Glutamatergic neuron (in vitro differentiated cells): ENCODE measurements at regions not wholly inside any gene's neighbourhood (a gene's known extent, or its start where the extent isn't known, plus 50 kb on each side); places are given as distances from the start of the nearest gene placed in this dataset.
A peak's percentile ranks its signal among the peaks of the same experiment; 100 is the strongest.
"Not testable (repeated sequence)": the region's sequence is repeated elsewhere in the genome, so short reads cannot be mapped to it uniquely, and the experiment has no call there.

Source experiments
- DNase-seq: peaks from one replicate; pipeline ENCODE4 v3.0.0; 2022
- H3K27ac Mint-ChIP-seq: one replicate; pipeline ENCODE4 v1.8.0; 2020; ENCODE audit warnings: mild to moderate bottlenecking, mixed read lengths, inconsistent platforms; ENCODE audit not compliant: unreplicated experiment
- H3K27me3 Mint-ChIP-seq: one replicate; pipeline ENCODE4 v1.8.0; 2020; ENCODE audit warnings: mild to moderate bottlenecking, moderate library complexity, mixed read lengths, inconsistent platforms; ENCODE audit not compliant: unreplicated experiment
- H3K36me3 Mint-ChIP-seq: one replicate; pipeline ENCODE4 v1.8.0; 2020; ENCODE audit warnings: mild to moderate bottlenecking, mixed read lengths, inconsistent platforms; ENCODE audit not compliant: unreplicated experiment
- H3K4me1 Mint-ChIP-seq: one replicate; pipeline ENCODE4 v1.8.0; 2020; ENCODE audit warnings: mild to moderate bottlenecking, low read depth, mixed read lengths, inconsistent platforms; ENCODE audit not compliant: unreplicated experiment
- H3K4me3 Mint-ChIP-seq: one replicate; pipeline ENCODE4 v1.8.0; 2020; ENCODE audit warnings: mild to moderate bottlenecking, mixed read lengths, inconsistent platforms; ENCODE audit not compliant: unreplicated experiment
- H3K9me3 Mint-ChIP-seq: one replicate; pipeline ENCODE4 v1.8.0; 2020; ENCODE audit warnings: mild to moderate bottlenecking, moderate library complexity, mixed read lengths, inconsistent platforms; ENCODE audit not compliant: unreplicated experiment
- TF ChIP-seq, protein P1 (sequence below): fragments of 200-600 bp; sonication (generic); IDR thresholded peaks from one replicate; pipeline ENCODE4 v1.5.0; 2021; ENCODE audit not compliant: partially characterized antibody, unreplicated experiment

DNA sequence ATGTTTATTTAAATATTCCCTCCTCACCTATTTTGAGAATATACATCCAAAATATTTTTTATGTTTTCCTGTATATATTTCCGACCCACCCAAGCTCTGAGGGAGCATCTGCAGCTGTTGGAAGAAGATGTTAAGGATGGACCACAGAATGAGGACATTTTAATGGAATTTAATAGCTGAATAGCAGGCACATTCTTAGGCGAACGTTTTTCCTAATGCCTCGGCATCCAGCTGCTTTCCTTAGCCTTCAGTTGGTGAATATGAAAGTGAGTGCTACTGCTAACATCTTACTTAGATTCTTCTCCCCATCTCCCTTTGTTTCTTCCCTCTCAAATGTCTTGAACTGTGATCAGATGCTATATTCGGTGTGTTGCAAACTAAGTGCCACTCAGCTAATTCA lies 158.0 kb upstream of the CTSO start:
- DNase-seq, result no peak
- Mint-ChIP-seq H3K27me3 (peaks cover 2% of the 10 kb centered on the region), H3K27ac (no peak overlapping the region), H3K36me3 (no peaks in the 10 kb centered on the region), H3K4me3 (no peak overlapping the region), H3K4me1 (no peaks in the 10 kb centered on the region), H3K9me3 (no peaks in the 10 kb centered on the region)
- TF ChIP-seq, protein P1, sequence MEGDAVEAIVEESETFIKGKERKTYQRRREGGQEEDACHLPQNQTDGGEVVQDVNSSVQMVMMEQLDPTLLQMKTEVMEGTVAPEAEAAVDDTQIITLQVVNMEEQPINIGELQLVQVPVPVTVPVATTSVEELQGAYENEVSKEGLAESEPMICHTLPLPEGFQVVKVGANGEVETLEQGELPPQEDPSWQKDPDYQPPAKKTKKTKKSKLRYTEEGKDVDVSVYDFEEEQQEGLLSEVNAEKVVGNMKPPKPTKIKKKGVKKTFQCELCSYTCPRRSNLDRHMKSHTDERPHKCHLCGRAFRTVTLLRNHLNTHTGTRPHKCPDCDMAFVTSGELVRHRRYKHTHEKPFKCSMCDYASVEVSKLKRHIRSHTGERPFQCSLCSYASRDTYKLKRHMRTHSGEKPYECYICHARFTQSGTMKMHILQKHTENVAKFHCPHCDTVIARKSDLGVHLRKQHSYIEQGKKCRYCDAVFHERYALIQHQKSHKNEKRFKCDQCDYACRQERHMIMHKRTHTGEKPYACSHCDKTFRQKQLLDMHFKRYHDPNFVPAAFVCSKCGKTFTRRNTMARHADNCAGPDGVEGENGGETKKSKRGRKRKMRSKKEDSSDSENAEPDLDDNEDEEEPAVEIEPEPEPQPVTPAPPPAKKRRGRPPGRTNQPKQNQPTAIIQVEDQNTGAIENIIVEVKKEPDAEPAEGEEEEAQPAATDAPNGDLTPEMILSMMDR, result no peak

GRCh38 chr4:156109943-156110900 lies 156.6 kb upstream of the CTSO start:
- no peaks in the 10 kb centered on the region for H3K4me1 Mint-ChIP-seq
- no peak overlapping the region for H3K27ac Mint-ChIP-seq
- TF ChIP-seq, protein P1, result no peak
- peaks cover 2% of the 10 kb centered on the region for H3K27me3 Mint-ChIP-seq
- H3K36me3 Mint-ChIP-seq, result no peaks in the 10 kb centered on the region
- peak; percentile 34 for DNase-seq
- H3K9me3 Mint-ChIP-seq, result no peaks in the 10 kb centered on the region
- H3K4me3 Mint-ChIP-seq, result no peak overlapping the region

DNA sequence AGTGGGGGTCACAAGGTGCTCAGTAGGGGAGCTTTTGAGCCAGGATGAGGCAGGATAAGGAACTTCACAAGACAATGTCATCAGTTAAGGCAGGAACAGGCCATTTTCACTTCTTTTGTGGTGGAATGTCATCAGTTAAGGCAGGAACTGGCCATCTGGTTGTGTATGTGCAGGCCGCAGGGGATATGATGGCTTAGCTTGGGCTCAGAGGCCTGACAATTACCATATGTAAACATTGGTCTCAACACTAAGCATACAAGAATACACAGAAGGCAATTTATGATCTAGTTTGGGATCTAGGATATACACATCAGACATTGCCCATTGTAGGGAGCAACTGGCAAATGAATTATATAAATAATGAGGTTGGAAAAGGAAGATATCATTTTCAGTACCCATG lies 155.4 kb upstream of the CTSO start:
- H3K4me3 Mint-ChIP-seq, H3K27me3 Mint-ChIP-seq, H3K9me3 Mint-ChIP-seq, H3K36me3 Mint-ChIP-seq, DNase-seq, H3K4me1 Mint-ChIP-seq, H3K27ac Mint-ChIP-seq: not testable (repeated sequence)

GRCh38 chr4:156103311-156103710 lies 149.6 kb upstream of the CTSO start:
- H3K4me1 Mint-ChIP-seq, result no peaks in the 10 kb centered on the region
- H3K4me3 Mint-ChIP-seq, result no peak overlapping the region
- H3K9me3 Mint-ChIP-seq, result no peaks in the 10 kb centered on the region
- no peak for DNase-seq
- no peaks in the 10 kb centered on the region for H3K36me3 Mint-ChIP-seq
- TF ChIP-seq, protein P1, result no peak
- peaks cover 2% of the 10 kb centered on the region for H3K27me3 Mint-ChIP-seq
- no peak overlapping the region for H3K27ac Mint-ChIP-seq

DNA sequence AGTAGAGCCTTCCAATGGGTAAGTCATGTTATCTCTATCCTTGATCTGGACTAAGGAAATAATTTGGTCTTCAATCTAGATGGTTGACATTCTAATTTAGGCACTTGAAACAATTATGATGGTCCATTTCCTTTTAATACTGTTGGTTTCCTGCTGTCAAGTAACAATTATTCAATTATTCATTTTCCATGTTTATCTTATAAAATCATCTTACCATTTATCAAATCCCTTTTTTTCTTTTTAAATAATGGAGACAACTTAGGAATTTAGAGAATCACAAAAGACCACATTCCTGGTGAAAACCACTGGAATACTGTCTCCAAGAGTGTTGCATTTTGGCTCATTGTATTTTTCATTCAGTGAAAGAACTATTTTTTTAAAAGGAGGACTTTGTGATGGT lies 148.7 kb upstream of the CTSO start:
- Mint-ChIP-seq H3K36me3 (no peaks in the 10 kb centered on the region), H3K4me3 (no peak overlapping the region), H3K27me3 (no peaks in the 10 kb centered on the region), H3K27ac (no peak overlapping the region), H3K4me1 (no peaks in the 10 kb centered on the region), H3K9me3 (no peaks in the 10 kb centered on the region)
- DNase-seq, result no peak
- TF ChIP-seq, protein P1, result no peak
